MM.1S (cell line): ENCODE measurements at regions not wholly inside any gene's neighbourhood (a gene's known extent, or its start where the extent isn't known, plus 50 kb on each side); places are given as distances from the start of the nearest gene placed in this dataset.
A peak's percentile ranks its signal among the peaks of the same experiment; 100 is the strongest.

Source experiments
- CTCF ChIP-seq: fragments of 300-600 bp; sonication (generic); IDR thresholded peaks from 2 replicates; pipeline ENCODE4 v1.5.1; 2016; ENCODE audit warnings: antibody characterized with exemption, low read length, mixed read lengths
- EZH2phosphoT487 ChIP-seq: fragments of 300-600 bp; sonication (generic); IDR thresholded peaks from 2 replicates; pipeline ENCODE4 v1.6.1; 2018; ENCODE audit warnings: antibody characterized with exemption, low read length

- TF ChIP-seq CTCF = peak; percentile 28; the same call in 1 of the 2 replicates
- TF ChIP-seq EZH2phosphoT487 = no peak
These were observed 158.0 kb upstream of the CCND2 start for GRCh38 chr12:4115570-4115969.
